Osteoblast (primary cell): ENCODE measurements at regions not wholly inside any gene's neighbourhood (a gene's known extent, or its start where the extent isn't known, plus 50 kb on each side); places are given as distances from the start of the nearest gene placed in this dataset.
"Not testable (repeated sequence)": the region's sequence is repeated elsewhere in the genome, so short reads cannot be mapped to it uniquely, and the experiment has no call there.

Experiments
- DNase-seq: peaks from one replicate; pipeline ENCODE4 v3.0.0; 2011; ENCODE audit warnings: low spot score, mixed read lengths; ENCODE audit not compliant: insufficient read length; ENCODE audit errors: missing footprints
- H2AFZ ChIP-seq: 2 replicates; pipeline ENCODE4 v1.6.0; 2011; ENCODE audit warnings: mild to moderate bottlenecking, low read length
- H3K27ac ChIP-seq: 2 replicates; pipeline ENCODE4 v1.5.1; 2011; ENCODE audit warnings: mild to moderate bottlenecking, low read depth, low read length, moderate library complexity
- H3K27me3 ChIP-seq: 2 replicates; pipeline ENCODE4 v1.6.0; 2012; ENCODE audit warnings: mild to moderate bottlenecking, control low read depth, inconsistent platforms, low read length, moderate library complexity; ENCODE audit not compliant: insufficient read depth
- H3K36me3 ChIP-seq: 2 replicates; pipeline ENCODE4 v1.5.1; 2011; ENCODE audit warnings: mild to moderate bottlenecking, low read length, control low read depth, moderate library complexity; ENCODE audit not compliant: insufficient read depth
- H3K4me1 ChIP-seq: 2 replicates; pipeline ENCODE4 v1.5.1; 2011; ENCODE audit warnings: mild to moderate bottlenecking, low read length, control low read depth, moderate library complexity; ENCODE audit not compliant: insufficient read depth
- H3K4me2 ChIP-seq: 2 replicates; pipeline ENCODE4 v1.6.0; 2011; ENCODE audit warnings: mild to moderate bottlenecking, low read length; ENCODE audit not compliant: insufficient read depth
- H3K4me3 ChIP-seq: fragments of 200-600 bp; sonication (generic); 3 replicates; pipeline ENCODE4 v1.5.1; 2012; ENCODE audit warnings: mild to moderate bottlenecking, low read length, inconsistent platforms; ENCODE audit not compliant: insufficient read depth
- H3K79me2 ChIP-seq: 2 replicates; pipeline ENCODE4 v1.6.0; 2012; ENCODE audit warnings: mild to moderate bottlenecking, low read length, control low read depth, inconsistent platforms; ENCODE audit not compliant: insufficient read depth
- H3K9me3 ChIP-seq: 2 replicates; pipeline ENCODE4 v1.5.1; 2011; ENCODE audit warnings: low read depth, low read length, control low read depth
- H4K20me1 ChIP-seq: 2 replicates; pipeline ENCODE4 v1.6.0; 2012; ENCODE audit warnings: mild to moderate bottlenecking, low read length, control low read depth; ENCODE audit not compliant: insufficient read depth
- TF ChIP-seq, protein P1 (sequence below): IDR thresholded peaks from 2 replicates; pipeline ENCODE4 v1.5.1; 2011; ENCODE audit warnings: mild to moderate bottlenecking, low read depth, low read length, moderate library complexity; ENCODE audit errors: extremely low read depth

DNA sequence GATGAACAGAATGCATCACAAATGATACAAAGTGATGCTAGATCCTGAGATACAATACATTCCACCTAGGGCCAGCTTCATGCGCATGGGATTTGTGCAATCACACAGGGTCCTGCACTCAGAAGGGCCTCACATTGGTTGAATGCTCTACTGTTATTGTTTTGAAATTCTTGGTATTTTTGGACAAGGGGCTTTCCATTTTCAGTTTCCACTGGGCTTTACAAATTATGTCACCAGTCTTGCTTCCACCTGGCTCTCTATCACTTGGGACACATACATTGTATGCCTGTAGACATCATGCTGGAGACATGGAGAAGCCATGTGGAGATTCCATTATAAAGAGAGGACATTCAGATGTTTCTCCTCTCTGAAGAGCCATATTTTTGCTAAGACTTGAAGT, 155.8 kb downstream of the NAA11 start:
- H3K4me2 ChIP-seq = no peak overlapping the region

DNA sequence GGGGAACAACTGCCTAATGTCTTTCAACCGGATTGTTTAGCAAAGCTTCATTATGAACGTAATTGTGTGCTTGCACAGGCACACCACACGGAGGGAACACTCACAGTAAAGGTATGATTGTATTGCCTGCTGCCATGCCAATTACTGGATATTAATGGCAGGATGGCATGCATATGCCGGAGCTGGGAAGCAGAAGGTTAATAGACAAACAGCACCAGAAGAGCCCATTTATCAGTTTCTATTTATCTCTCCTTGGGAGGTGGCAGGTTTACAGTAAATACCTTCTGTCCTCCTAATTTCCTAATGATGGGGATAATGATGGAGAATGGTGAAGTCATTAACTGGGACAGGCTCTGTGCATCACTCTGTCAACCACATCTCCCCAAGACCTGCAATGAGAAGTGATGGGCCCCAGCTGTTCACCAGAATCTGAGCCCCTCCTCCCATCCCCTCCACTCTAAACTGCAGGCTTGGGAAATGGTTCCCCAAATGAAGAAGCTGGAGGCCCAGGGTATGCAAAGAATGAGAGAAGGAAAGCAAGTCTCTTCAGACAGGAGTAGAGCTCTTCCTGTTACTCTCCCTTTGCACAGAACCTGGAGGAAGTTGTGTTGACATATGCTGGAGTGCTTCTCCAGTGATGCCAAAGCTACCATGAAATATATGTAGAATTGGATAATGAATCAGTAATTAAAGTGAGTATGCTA, 160.8 kb downstream of the NAA11 start:
- Histone ChIP-seq H3K9me3 (no peaks in the 10 kb centered on the region), H3K27me3 (no peaks in the 10 kb centered on the region), H3K36me3 (no peaks in the 10 kb centered on the region), H3K79me2 (no peaks in the 10 kb centered on the region), H3K4me2 (no peak overlapping the region), H2AFZ (no peak overlapping the region), H3K4me3 (no peak overlapping the region), H4K20me1 (no peaks in the 10 kb centered on the region), H3K4me1 (no peaks in the 10 kb centered on the region), H3K27ac (no peak overlapping the region)
- TF ChIP-seq, protein P1, sequence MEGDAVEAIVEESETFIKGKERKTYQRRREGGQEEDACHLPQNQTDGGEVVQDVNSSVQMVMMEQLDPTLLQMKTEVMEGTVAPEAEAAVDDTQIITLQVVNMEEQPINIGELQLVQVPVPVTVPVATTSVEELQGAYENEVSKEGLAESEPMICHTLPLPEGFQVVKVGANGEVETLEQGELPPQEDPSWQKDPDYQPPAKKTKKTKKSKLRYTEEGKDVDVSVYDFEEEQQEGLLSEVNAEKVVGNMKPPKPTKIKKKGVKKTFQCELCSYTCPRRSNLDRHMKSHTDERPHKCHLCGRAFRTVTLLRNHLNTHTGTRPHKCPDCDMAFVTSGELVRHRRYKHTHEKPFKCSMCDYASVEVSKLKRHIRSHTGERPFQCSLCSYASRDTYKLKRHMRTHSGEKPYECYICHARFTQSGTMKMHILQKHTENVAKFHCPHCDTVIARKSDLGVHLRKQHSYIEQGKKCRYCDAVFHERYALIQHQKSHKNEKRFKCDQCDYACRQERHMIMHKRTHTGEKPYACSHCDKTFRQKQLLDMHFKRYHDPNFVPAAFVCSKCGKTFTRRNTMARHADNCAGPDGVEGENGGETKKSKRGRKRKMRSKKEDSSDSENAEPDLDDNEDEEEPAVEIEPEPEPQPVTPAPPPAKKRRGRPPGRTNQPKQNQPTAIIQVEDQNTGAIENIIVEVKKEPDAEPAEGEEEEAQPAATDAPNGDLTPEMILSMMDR = no peak
- DNase-seq = no peak

More for the DNA sequence above, 155.8 kb downstream of the NAA11 start:
- no peaks in the 10 kb centered on the region for H3K4me1 ChIP-seq
- TF ChIP-seq, protein P1 = no peak
- no peaks in the 10 kb centered on the region for H3K27me3 ChIP-seq
- no peak overlapping the region for H2AFZ ChIP-seq
- DNase-seq = no peak
- H4K20me1 ChIP-seq = no peaks in the 10 kb centered on the region
- H3K9me3 ChIP-seq = no peaks in the 10 kb centered on the region
- no peaks in the 10 kb centered on the region for H3K36me3 ChIP-seq
- no peaks in the 10 kb centered on the region for H3K79me2 ChIP-seq
- no peak overlapping the region for H3K4me3 ChIP-seq
- H3K27ac ChIP-seq = no peak overlapping the region

DNA sequence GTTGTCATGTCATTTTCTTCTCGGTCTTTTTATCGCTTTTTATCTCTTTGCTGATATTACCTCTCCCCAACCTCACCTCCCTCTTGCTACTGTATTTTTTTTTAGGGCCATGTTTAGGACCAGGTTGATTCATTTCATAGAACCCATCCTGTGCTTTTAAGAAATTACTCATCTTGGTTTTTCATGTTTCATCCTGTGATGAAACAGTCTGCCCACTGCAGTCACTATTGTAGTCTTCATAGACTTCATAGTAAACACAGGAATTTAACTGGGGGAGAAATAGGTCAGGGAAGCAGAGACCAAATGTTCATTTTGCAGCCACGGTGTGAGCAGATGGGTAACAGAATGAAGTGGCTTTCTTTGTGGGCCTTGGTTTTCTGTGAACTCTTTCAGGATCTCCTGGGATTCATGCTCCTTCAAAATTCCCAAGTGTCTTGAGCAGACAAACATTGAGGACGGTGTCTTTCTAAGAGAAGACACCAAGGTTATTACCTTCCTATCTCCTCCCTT, 161.8 kb downstream of the NAA11 start:
- no peaks in the 10 kb centered on the region for H3K36me3 ChIP-seq
- no peaks in the 10 kb centered on the region for H3K9me3 ChIP-seq
- no peaks in the 10 kb centered on the region for H4K20me1 ChIP-seq
- no peak overlapping the region for H2AFZ ChIP-seq
- H3K27me3 ChIP-seq = no peaks in the 10 kb centered on the region
- no peak overlapping the region for H3K4me3 ChIP-seq
- no peaks in the 10 kb centered on the region for H3K79me2 ChIP-seq
- H3K27ac ChIP-seq = no peak overlapping the region
- DNase-seq = no peak
- H3K4me1 ChIP-seq = no peaks in the 10 kb centered on the region
- TF ChIP-seq, protein P1 = no peak
- H3K4me2 ChIP-seq = no peak overlapping the region

DNA sequence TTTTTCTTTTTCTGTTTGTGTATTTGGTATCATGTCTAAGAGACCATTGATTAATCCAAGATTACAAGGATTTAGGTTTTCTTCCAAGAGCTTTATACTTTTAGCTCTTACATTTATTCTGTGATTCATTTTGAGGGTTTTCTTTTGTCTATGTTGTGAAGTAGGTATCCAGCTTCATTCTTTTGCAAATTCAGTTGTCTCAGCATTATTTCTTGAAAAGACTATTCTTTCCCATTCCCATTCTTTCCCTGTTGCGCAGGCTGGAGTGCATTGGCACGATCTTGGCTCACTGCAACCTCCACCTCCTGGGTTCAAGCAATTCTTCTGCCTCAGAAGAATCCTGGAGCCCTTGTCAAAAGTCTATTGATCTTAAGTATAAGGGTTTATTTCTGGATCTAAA, 164.9 kb downstream of the NAA11 start:
- TF ChIP-seq, protein P1 = no peak
- H3K79me2 ChIP-seq = no peaks in the 10 kb centered on the region
- no peaks in the 10 kb centered on the region for H3K27me3 ChIP-seq
- H3K4me3 ChIP-seq = no peak overlapping the region
- no peaks in the 10 kb centered on the region for H3K9me3 ChIP-seq
- H3K36me3 ChIP-seq = no peaks in the 10 kb centered on the region
- H3K27ac ChIP-seq = no peak overlapping the region
- DNase-seq = no peak
- H2AFZ ChIP-seq = no peak overlapping the region
- H4K20me1 ChIP-seq = no peaks in the 10 kb centered on the region
- H3K4me1 ChIP-seq = no peaks in the 10 kb centered on the region
- H3K4me2 ChIP-seq = no peak overlapping the region

DNA sequence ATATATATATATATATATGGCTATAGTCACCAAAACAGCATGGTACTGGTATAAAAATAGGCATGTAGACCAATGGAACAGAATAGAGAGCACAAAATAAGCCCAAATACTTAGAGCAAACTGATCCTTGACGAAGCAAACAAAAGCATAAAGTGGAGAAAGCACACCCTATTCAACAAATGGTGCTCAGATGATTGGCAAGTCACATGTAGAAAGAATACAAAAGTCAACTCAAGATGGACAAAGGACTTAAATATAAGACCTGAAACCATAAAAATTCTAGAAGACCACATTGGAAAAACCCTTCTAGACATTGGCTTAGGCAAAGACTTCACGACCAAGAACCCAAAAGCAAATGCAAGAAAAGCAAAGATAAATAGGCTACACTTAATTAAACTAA, 167.2 kb downstream of the NAA11 start:
- H3K9me3 ChIP-seq, H3K27ac ChIP-seq, DNase-seq, H3K27me3 ChIP-seq, H3K4me3 ChIP-seq, H3K79me2 ChIP-seq, H3K4me1 ChIP-seq, H2AFZ ChIP-seq, H3K4me2 ChIP-seq, H4K20me1 ChIP-seq, H3K36me3 ChIP-seq: not testable (repeated sequence)
